ENCODE measurements at regions not wholly inside any gene's neighbourhood (a gene's known extent, or its start where the extent isn't known, plus 50 kb on each side); places are given as distances from the start of the nearest gene placed in this dataset.

DNA sequence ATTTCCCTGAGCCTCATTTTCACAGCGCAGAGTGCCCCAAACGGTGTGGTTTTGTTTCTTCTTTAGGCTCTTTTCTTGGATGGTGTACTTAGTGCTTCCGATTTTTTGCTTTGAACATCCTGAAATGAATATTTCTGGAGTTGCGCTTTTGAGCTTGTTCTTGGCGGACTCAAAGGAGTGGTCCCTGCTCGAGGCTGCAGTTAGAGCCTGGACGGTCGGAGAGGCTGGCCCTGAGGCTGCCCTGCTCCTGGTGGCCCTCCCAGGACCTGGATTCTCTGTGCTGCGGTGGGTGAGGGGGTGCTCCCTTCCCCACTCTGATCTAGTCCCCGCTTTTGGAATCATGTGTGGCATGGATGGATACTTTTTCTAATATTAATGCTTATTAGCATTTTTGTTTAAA lies 291.8 kb upstream of the IRX4 start:
- DNase-seq: no peak
- no peaks in the 10 kb centered on the region for H3K36me3 ChIP-seq (ENCODE audit: insufficient read depth in 1 of 2, low read depth in 1 of 2)
- intact Hi-C loops (cut with DNase I): no loop called here
- no peaks in the 10 kb centered on the region for H3K9me3 ChIP-seq
- H3K27me3 ChIP-seq (ENCODE audit: insufficient read depth in 3 of 3, low read length in 2 of 3): peaks cover 0 to 21% (median 4%) of the 10 kb centered on the region in 3 donors
- no peaks in the 10 kb centered on the region for H3K4me1 ChIP-seq
- TF ChIP-seq, protein P1, sequence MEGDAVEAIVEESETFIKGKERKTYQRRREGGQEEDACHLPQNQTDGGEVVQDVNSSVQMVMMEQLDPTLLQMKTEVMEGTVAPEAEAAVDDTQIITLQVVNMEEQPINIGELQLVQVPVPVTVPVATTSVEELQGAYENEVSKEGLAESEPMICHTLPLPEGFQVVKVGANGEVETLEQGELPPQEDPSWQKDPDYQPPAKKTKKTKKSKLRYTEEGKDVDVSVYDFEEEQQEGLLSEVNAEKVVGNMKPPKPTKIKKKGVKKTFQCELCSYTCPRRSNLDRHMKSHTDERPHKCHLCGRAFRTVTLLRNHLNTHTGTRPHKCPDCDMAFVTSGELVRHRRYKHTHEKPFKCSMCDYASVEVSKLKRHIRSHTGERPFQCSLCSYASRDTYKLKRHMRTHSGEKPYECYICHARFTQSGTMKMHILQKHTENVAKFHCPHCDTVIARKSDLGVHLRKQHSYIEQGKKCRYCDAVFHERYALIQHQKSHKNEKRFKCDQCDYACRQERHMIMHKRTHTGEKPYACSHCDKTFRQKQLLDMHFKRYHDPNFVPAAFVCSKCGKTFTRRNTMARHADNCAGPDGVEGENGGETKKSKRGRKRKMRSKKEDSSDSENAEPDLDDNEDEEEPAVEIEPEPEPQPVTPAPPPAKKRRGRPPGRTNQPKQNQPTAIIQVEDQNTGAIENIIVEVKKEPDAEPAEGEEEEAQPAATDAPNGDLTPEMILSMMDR (IDR thresholded peaks at IDR 0.05): no peak
- ATAC-seq: no peak
- WGBS, 3 donors: 86 to 91% (median 91%) methylated on average over 10 of the region's 10 CpGs
- H3K4me3 ChIP-seq: no peak overlapping the region
- H3K27ac ChIP-seq: no peak overlapping the region

GRCh38 chr5:2173151-2173834 lies 290.6 kb upstream of the IRX4 start:
- DNase-seq: no peak
- TF ChIP-seq, protein P1 (IDR thresholded peaks at IDR 0.05): no peak
- WGBS, 3 donors: 18 to 34% (median 31%) methylated on average over 11 of the region's 11 CpGs
- Histone ChIP-seq H3K4me3 (no peak overlapping the region), H3K4me1 (no peaks in the 10 kb centered on the region), H3K9me3 (no peaks in the 10 kb centered on the region), H3K36me3 (ENCODE audit: insufficient read depth in 1 of 2, low read depth in 1 of 2) (no peaks in the 10 kb centered on the region), H3K27me3 (ENCODE audit: insufficient read depth in 3 of 3, low read length in 2 of 3) (peaks cover 0 to 28% (median 8%) of the 10 kb centered on the region in 3 donors), H3K27ac (no peak overlapping the region)
- ATAC-seq: no peak
- intact Hi-C loops (cut with DNase I): no loop called here

GRCh38 chr5:2172471-2172870 lies 289.7 kb upstream of the IRX4 start:
- ATAC-seq (no peak), DNase-seq (no peak)
- TF ChIP-seq, protein P1 (IDR thresholded peaks at IDR 0.05): no peak

GRCh38 chr5:2170761-2171160 lies 288.0 kb upstream of the IRX4 start:
- Histone ChIP-seq H3K27me3 (ENCODE audit: insufficient read depth in 3 of 3, low read length in 2 of 3) (peaks cover 0 to 32% (median 8%) of the 10 kb centered on the region in 3 donors), H3K4me1 (no peaks in the 10 kb centered on the region), H3K36me3 (ENCODE audit: insufficient read depth in 1 of 2, low read depth in 1 of 2) (no peaks in the 10 kb centered on the region), H3K4me3 (no peak overlapping the region), H3K27ac (no peak overlapping the region), H3K9me3 (no peaks in the 10 kb centered on the region)
- TF ChIP-seq, protein P1 (IDR thresholded peaks at IDR 0.05): no peak
- no peak for DNase-seq
- WGBS, 3 donors: 20 to 26% (median 23%) methylated on average over 7 of the region's 7 CpGs
- intact Hi-C loops (cut with DNase I): no loop called here
- ATAC-seq: no peak

More at GRCh38 chr5:2172471-2172870, 289.7 kb upstream of the IRX4 start:
- Histone ChIP-seq H3K9me3 (no peaks in the 10 kb centered on the region), H3K36me3 (ENCODE audit: insufficient read depth in 1 of 2, low read depth in 1 of 2) (no peaks in the 10 kb centered on the region), H3K27ac (no peak overlapping the region), H3K4me3 (no peak overlapping the region), H3K4me1 (no peaks in the 10 kb centered on the region), H3K27me3 (ENCODE audit: insufficient read depth in 3 of 3, low read length in 2 of 3) (peaks cover 0 to 28% (median 8%) of the 10 kb centered on the region in 3 donors)
- 63 to 72% (median 71%) methylated on average over 5 of the region's 5 CpGs for WGBS, 3 donors
- intact Hi-C loops (cut with DNase I): no loop called here
